SK-N-SH (cell line): ENCODE measurements at regions not wholly inside any gene's neighbourhood (a gene's known extent, or its start where the extent isn't known, plus 50 kb on each side); places are given as distances from the start of the nearest gene placed in this dataset.

Experiments used
- FOSL2 ChIP-seq: IDR thresholded peaks from 2 replicates; pipeline ENCODE4 v1.4.0; 2012; ENCODE audit warnings: low read depth, mild to moderate bottlenecking, moderate library complexity, borderline replicate concordance
- GABPA ChIP-seq: IDR thresholded peaks from 2 replicates; pipeline ENCODE4 v1.4.0; 2012; ENCODE audit warnings: low read depth, mild to moderate bottlenecking
- POLR2AphosphoS5 ChIP-seq: IDR thresholded peaks from 2 replicates; pipeline ENCODE4 v1.6.1; 2012; ENCODE audit warnings: low read depth, low read length
- RCOR1 ChIP-seq: fragments of 150-350 bp; IDR thresholded peaks from 2 replicates; pipeline ENCODE4 v1.6.1; 2017; ENCODE audit warnings: antibody characterized with exemption, low read length
- SIN3A ChIP-seq: IDR thresholded peaks from 2 replicates; pipeline ENCODE4 v1.6.1; 2012; ENCODE audit warnings: low read depth, mild to moderate bottlenecking, low read length, moderate library complexity, borderline replicate concordance
- SMC3 ChIP-seq: IDR thresholded peaks from 2 replicates; pipeline ENCODE4 v1.6.1; 2012; ENCODE audit warnings: low read depth, low read length, improper control_type of control experiment
- TEAD4 ChIP-seq: IDR thresholded peaks from 2 replicates; pipeline ENCODE4 v1.4.0; 2012; ENCODE audit warnings: mild to moderate bottlenecking, borderline replicate concordance; ENCODE audit not compliant: insufficient read depth
- TF ChIP-seq, protein P1 (sequence below): fragments of 200-600 bp; sonication (generic); IDR thresholded peaks from 2 replicates; pipeline ENCODE4 v1.6.1; 2017; ENCODE audit warnings: antibody characterized with exemption, mild to moderate bottlenecking, moderate library complexity
- TF ChIP-seq, protein P2 (sequence below): IDR thresholded peaks from 2 replicates; pipeline ENCODE4 v1.4.0; 2012; ENCODE audit warnings: low read depth, borderline replicate concordance

DNA sequence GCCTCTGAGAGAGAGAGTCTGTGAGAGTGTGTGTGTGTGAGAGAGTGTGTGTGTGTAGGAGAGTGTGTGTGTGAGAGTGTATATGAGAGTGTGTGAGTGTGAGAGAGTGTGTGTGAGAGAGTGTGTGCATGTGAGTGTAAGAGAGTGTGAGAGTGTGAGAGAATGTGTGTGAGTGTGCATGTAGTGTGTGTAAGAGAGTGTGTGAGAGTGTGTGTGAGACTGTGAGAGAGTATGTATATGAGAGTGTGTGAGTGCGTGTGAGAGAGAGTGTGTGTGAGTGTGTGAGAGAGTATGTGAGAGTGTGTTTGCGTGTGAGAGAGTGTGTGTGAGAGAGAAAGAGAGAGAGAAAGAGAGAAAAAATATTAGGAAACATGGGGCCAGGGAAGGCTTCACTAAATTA is 588.3 kb upstream of the SGCD start:
- TF ChIP-seq POLR2AphosphoS5: no peak
- TF ChIP-seq, protein P1, sequence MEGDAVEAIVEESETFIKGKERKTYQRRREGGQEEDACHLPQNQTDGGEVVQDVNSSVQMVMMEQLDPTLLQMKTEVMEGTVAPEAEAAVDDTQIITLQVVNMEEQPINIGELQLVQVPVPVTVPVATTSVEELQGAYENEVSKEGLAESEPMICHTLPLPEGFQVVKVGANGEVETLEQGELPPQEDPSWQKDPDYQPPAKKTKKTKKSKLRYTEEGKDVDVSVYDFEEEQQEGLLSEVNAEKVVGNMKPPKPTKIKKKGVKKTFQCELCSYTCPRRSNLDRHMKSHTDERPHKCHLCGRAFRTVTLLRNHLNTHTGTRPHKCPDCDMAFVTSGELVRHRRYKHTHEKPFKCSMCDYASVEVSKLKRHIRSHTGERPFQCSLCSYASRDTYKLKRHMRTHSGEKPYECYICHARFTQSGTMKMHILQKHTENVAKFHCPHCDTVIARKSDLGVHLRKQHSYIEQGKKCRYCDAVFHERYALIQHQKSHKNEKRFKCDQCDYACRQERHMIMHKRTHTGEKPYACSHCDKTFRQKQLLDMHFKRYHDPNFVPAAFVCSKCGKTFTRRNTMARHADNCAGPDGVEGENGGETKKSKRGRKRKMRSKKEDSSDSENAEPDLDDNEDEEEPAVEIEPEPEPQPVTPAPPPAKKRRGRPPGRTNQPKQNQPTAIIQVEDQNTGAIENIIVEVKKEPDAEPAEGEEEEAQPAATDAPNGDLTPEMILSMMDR: no peak
- TF ChIP-seq SIN3A: no peak
- no peak for TF ChIP-seq SMC3
- no peak for TF ChIP-seq FOSL2
- no peak for TF ChIP-seq TEAD4
- TF ChIP-seq RCOR1: no peak
- TF ChIP-seq, protein P2, sequence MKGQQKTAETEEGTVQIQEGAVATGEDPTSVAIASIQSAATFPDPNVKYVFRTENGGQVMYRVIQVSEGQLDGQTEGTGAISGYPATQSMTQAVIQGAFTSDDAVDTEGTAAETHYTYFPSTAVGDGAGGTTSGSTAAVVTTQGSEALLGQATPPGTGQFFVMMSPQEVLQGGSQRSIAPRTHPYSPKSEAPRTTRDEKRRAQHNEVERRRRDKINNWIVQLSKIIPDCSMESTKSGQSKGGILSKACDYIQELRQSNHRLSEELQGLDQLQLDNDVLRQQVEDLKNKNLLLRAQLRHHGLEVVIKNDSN: no peak
- TF ChIP-seq GABPA: no peak
